Heart right ventricle (tissue), 16 donors: ENCODE measurements at regions not wholly inside any gene's neighbourhood (a gene's known extent, or its start where the extent isn't known, plus 50 kb on each side); places are given as distances from the start of the nearest gene placed in this dataset.
A peak's percentile ranks its signal among the peaks of the same experiment; 100 is the strongest.
"Not testable (repeated sequence)": the region's sequence is repeated elsewhere in the genome, so short reads cannot be mapped to it uniquely, and the experiment has no call there.

Source experiments
- ATAC-seq, 8 donors: fragments of 200-7000 bp; cut with Tn5 transposase; one replicate each; pipeline ENCODE4 v1.9.1; 2020; ENCODE audit warnings: mild to moderate bottlenecking in 8 of 8, moderate library complexity in 8 of 8, moderate number of reproducible peaks in 1 of 8
- DNase-seq, 2 donors: peaks; one replicate each; pipeline ENCODE4 v3.0.0-alpha.2; 2020
- H3K27ac ChIP-seq, 10 donors: fragments of 200-600 bp; sonication (generic) in 2 of 10; one replicate each; pipeline versions ENCODE4 v1.5.0 to v1.8.0; 2020 to 2022; ENCODE audit warnings: mild to moderate bottlenecking in 3 of 10
- H3K27me3 ChIP-seq, 7 donors: fragments of 200-600 bp; one replicate each; pipeline ENCODE4 v1.8.0; 2021 to 2022; ENCODE audit warnings: mild to moderate bottlenecking in 2 of 7
- H3K36me3 ChIP-seq, 9 donors: fragments of 200-600 bp; sonication (generic) in 1 of 9; one replicate each; pipeline versions ENCODE4 v1.5.0 to v1.8.0; 2020 to 2022; ENCODE audit warnings: mild to moderate bottlenecking in 2 of 9
- H3K4me1 ChIP-seq, 9 donors: fragments of 200-600 bp; sonication (generic) in 1 of 9; one replicate each; pipeline versions ENCODE4 v1.5.0 to v1.8.0; 2020 to 2022; ENCODE audit warnings: mild to moderate bottlenecking in 4 of 9
- H3K4me3 ChIP-seq, 10 donors: fragments of 200-600 bp; sonication (generic) in 2 of 10; one replicate each; pipeline versions ENCODE4 v1.5.0 to v1.8.0; 2020 to 2022; ENCODE audit warnings: mild to moderate bottlenecking in 7 of 10, moderate library complexity in 2 of 10
- H3K9me3 ChIP-seq, 11 donors: fragments of 200-600 bp in 10 of 11; sonication (generic) in 2 of 11; one replicate each; pipeline versions ENCODE4 v1.5.0 to v1.8.0; 2013 to 2022; ENCODE audit warnings: mild to moderate bottlenecking in 2 of 11, control low read depth in 1 of 11, moderate library complexity in 1 of 11
- CTCF ChIP-seq, 9 donors: fragments of 200-600 bp; sonication (generic) in 2 of 9; IDR thresholded peaks; one replicate each; pipeline versions ENCODE4 v1.5.0 to v1.8.0; 2021 to 2022; ENCODE audit warnings: antibody characterized with exemption in 9 of 9, mild to moderate bottlenecking in 5 of 9, moderate library complexity in 1 of 9
- WGBS, 2 donors: extraction: QIAGEN DNeasy Blood & Tissue Kit; methylation state at CpG; one replicate each; pipeline ENCODE4 v1.1.7; 2013; ENCODE audit warnings: inconsistent platforms in 1 of 2; 5-methylcytosine and 5-hydroxymethylcytosine counted together
- intact Hi-C, 10 donors: fragments of 100-400 bp; cut with DNase I; formaldehyde crosslinking; loops; one replicate each; pipeline versions ENCODE4 v1.11.1 to v1.14.2; 2022
- donor health status: Arrhythmogenic right ventricular cardiomyopathy.
- donor health status: ischemic (EF 13 %, LVEDD 7.1; RV severe dilation, severe dysfunction).
- donor health status: healthy with polysubstance abuse.
- donor health status: DM: no; HTN: yes; CAD: no.
- donor health status: DM: no; HTN: no; CAD: no.
- donor health status: ischemic (EF 25% LVEDD 6.9; RV normal size, moderate dysfunction).
- donor health status: ischemic (EF 25% LVEDD 5.7; RV mildly dilated, moderate dysfunction).
- donor health status: healthy.
- donor health status: DM: yes; HTN: yes; CAD: no.
- donor health status: Ischemic cardiomyopathy.
- donor health status: ischemic (EF 35%, LVEDD 5.7; RV mildly dilated, moderate dysfunction).
- donor health status: nonischemic (EF 11% LVEDD 7.7; RV severe dilation, severe dysfunction).
- donor health status: DM: yes; HTN: yes; CAD: no.
- donor health status: PGD.
- donor health status: ischemic (EF 29% LVEDD 5.4; RV normal size, mild dysfunction).
- donor health status: nonischemic (EF 23%, LVEDD 6.1; RV moderate dilation, normal function).

DNA sequence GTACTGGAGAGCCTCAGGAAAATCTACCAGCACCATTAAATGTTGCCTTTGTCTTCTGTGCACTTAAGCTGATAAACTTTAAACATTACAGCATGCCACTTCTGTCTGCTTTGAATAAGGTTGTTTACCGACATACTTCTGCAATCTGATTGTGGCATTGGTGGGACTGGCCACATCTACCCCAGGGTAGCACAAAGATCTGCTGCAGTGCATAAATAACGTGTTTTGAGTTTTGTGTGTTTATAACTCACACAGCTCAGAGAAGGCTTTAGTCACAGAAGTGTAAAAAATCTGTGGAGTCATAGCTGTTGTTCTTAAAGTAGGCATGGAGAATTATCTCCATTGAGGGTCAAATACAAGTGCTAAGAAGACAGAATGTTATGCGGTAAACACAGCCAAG lies 388.4 kb upstream of the AMELY start:
- DNase-seq (no peak), ATAC-seq (no peak)
- Histone ChIP-seq H3K9me3 (no peaks in the 10 kb centered on the region), H3K4me3 (no peak overlapping the region), H3K4me1 (peaks cover 0 to 27% (median 0%) of the 10 kb centered on the region in 9 donors), H3K36me3 (peaks cover 0 to 7% (median 0%) of the 10 kb centered on the region in 9 donors), H3K27me3 (no peaks in the 10 kb centered on the region), H3K27ac (peak overlapping the region in 1 of 10 donors; percentile 1)
- 36 to 44% methylated on average over 3 of the region's 3 CpGs for WGBS, 2 donors
- TF ChIP-seq CTCF (IDR thresholded peaks at IDR 0.05), result no peak
- intact Hi-C loops, result no loop called here

DNA sequence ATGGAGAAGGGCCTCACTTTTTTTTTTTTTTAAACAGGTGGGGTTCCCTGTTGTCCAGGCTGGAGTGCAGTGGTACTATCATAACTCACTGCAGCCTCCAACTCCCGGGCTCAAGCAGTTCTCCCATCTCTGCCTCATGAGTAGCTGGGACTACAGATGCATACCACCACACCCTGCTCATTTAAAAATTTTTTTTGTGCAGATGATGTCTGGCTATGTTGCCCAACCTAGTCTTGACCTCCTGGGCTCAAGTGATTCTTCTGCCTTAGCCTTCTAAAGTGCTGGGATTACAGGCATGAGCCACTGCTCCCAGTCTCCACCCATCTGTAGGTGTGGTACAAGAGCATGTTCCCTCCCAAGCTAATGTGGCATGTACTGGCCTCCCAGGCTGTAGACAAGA lies 380.6 kb upstream of the AMELY start:
- H3K27ac ChIP-seq, result no peak overlapping the region
- 91 to 94% methylated on average over 1 of the region's 1 CpG for WGBS, 2 donors
- no peak for TF ChIP-seq CTCF (IDR thresholded peaks at IDR 0.05)
- H3K27me3 ChIP-seq, result no peaks in the 10 kb centered on the region
- H3K4me3 ChIP-seq, result no peak overlapping the region
- DNase-seq (no peak), ATAC-seq (no peak)
- H3K36me3 ChIP-seq, result no peaks in the 10 kb centered on the region
- peaks cover 0 to 42% (median 0%) of the 10 kb centered on the region in 9 donors for H3K4me1 ChIP-seq
- H3K9me3 ChIP-seq, result no peaks in the 10 kb centered on the region
- intact Hi-C loops, result no loop called here

DNA sequence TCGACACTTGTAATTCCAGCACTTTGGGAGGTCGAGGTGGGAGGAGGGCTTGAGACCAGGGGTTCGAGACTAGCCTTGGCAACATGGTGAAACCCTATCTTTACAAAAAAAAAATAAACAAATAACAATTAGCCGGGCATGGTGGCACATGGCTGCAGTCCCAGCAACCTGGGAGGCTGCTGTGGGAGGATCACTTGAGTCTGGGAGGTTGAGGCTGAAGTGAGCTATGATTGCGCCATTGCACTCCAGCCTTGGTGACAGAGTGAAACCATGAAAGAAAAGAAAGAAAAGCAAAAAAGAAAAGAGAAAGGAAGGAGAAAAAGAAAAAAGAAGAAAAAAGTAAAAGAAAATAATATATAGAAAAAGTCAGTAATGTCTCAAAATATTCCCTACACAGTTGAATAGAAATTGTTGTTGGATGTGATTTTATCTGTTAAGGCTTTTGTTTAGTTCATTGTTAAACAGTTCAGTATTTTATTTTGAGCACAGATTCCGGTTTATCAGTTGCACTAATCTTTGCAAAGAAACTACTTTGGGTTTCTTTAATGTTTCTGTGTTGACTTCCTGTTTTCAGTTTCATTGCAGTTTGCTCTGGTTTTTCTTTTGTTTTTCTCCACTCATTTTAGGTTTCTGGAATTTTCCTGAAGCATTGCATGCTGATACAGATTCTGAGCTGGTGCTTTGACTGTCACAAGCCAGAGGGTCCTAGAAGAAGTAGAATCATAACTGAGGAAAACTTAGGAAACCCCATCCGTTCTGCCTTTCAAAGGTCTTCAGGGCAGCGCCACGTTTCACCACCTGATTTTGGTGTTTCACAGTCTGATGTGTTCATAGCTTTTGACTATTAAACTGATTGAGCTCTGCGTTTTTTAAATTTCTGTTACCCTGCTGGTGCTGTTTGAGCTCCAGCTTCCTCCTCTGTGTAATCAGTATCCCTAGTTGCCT lies 378.6 kb upstream of the AMELY start:
- DNase-seq, result no peak
- no peak for TF ChIP-seq CTCF (IDR thresholded peaks at IDR 0.05)
- WGBS, 2 donors, result 62 to 77% methylated on average over 10 of the region's 10 CpGs
- Histone ChIP-seq H3K9me3 (no peaks in the 10 kb centered on the region), H3K4me1 (peaks cover 0 to 36% (median 0%) of the 10 kb centered on the region in 9 donors), H3K27me3 (no peaks in the 10 kb centered on the region), H3K36me3 (peaks cover 0 to 10% (median 0%) of the 10 kb centered on the region in 9 donors), H3K27ac (peak overlapping the region in 5 of 10 donors; percentile 25 to 69 (median 40)), H3K4me3 (no peak overlapping the region)
- ATAC-seq, result no peak
- intact Hi-C loops, result no loop called here

- no peak for TF ChIP-seq CTCF (IDR thresholded peaks at IDR 0.05)
- peak in 4 of 8 donors; percentile 41 to 70 (median 52) for ATAC-seq
- peak; percentile 11 to 24 for DNase-seq
These were observed 377.1 kb upstream of the AMELY start for GRCh38 chrY:7288611-7289010.

GRCh38 chrY:7287963-7288362 lies 376.4 kb upstream of the AMELY start:
- 73 to 79% methylated on average over 2 of the region's 2 CpGs for WGBS, 2 donors
- H3K4me3 ChIP-seq, ATAC-seq, H3K9me3 ChIP-seq, H3K27me3 ChIP-seq, intact Hi-C loops, DNase-seq: not testable (repeated sequence)
- Histone ChIP-seq H3K36me3 (peaks cover 0 to 20% (median 0%) of the 10 kb centered on the region in 9 donors), H3K4me1 (peaks cover 0 to 41% (median 0%) of the 10 kb centered on the region in 9 donors), H3K27ac (peak overlapping the region in 4 of 10 donors; percentile 13 to 62 (median 45))

More at GRCh38 chrY:7288611-7289010, 377.1 kb upstream of the AMELY start:
- Histone ChIP-seq H3K9me3 (no peaks in the 10 kb centered on the region), H3K27me3 (no peaks in the 10 kb centered on the region), H3K4me3 (no peak overlapping the region), H3K4me1 (peaks cover 0 to 36% (median 0%) of the 10 kb centered on the region in 9 donors), H3K27ac (peak overlapping the region in 5 of 10 donors; percentile 13 to 69 (median 39)), H3K36me3 (peaks cover 0 to 20% (median 0%) of the 10 kb centered on the region in 9 donors)
- WGBS, 2 donors, result 43 to 53% methylated on average over 5 of the region's 5 CpGs
- intact Hi-C loops, result no loop called here
